HCT116 (cell line): ENCODE measurements at regions not wholly inside any gene's neighbourhood (a gene's known extent, or its start where the extent isn't known, plus 50 kb on each side); places are given as distances from the start of the nearest gene placed in this dataset.

Experiments used
- ATAC-seq: fragments of 200-7000 bp; cut with Tn5 transposase; 2 replicates; pipeline ENCODE4 v1.9.1; 2020; ENCODE audit warnings: mild to moderate bottlenecking, moderate library complexity
- BruUV-seq: library from RNA; stranded (reverse); fragments of 400-500 nt; replicated peaks from 2 replicates; lab custom pipeline; 2021; lab: Mats Ljungman, UMichigan
- CTCF ChIA-PET: fragments of 300-600 bp; sonication (Branson Sonifier 250); formaldehyde crosslinking; loops from one replicate; lab custom pipeline; 2021; ENCODE audit warnings: antibody characterized with exemption; lab: Charles Lee
- POLR2A ChIA-PET: fragments of 300-600, 350-600 bp; sonication (Branson Sonifier 250); formaldehyde crosslinking; loops from one replicate; lab custom pipeline; 2021; ENCODE audit warnings: antibody characterized with exemption; lab: Charles Lee
- RAD21 ChIA-PET, 2 experiments: fragments of 300-600 bp; sonication (Branson Sonifier 250); formaldehyde crosslinking; loops; one replicate each; lab custom pipeline; 2023; ENCODE audit warnings: low total read pairs in 2 of 2; ENCODE audit not compliant: uncharacterized antibody in 2 of 2, unreplicated experiment in 2 of 2, low non-redundant PET in 1 of 2; lab: Charles Lee
- DNase-seq: peaks from one replicate; pipeline ENCODE4 v3.0.0-alpha.2; 2010; ENCODE audit warnings: low read depth, low spot score
- H2AFZ ChIP-seq: fragments of 200-600 bp; shearing (Covaris generic), sonication (generic); 2 replicates; pipeline ENCODE4 v1.6.1; 2017; ENCODE audit warnings: low read depth, mixed run types, mixed read lengths, antibody characterized with exemption, low read length; ENCODE audit not compliant: poor library complexity, severe bottlenecking
- H3K27ac ChIP-seq: 2 replicates; pipeline ENCODE4 v1.5.1; 2012; ENCODE audit warnings: low read depth, low read length
- H3K27me3 ChIP-seq: fragments of 200-600 bp; sonication (generic); 2 replicates; pipeline ENCODE4 v1.6.1; 2016; ENCODE audit warnings: mixed run types, low read length, mixed read lengths; ENCODE audit not compliant: insufficient read depth
- H3K36me3 ChIP-seq, 2 experiments: fragments of 200-500 bp in 1 of 2; fragments of 200-600 bp in 1 of 2; sonication (Bioruptor generic) in 1 of 2; sonication (generic) in 1 of 2; 2 replicates each; pipeline versions ENCODE4 v1.5.1 to v1.6.1; 2014 to 2016; ENCODE audit warnings: low read length in 2 of 2, inconsistent platforms in 1 of 2, mixed read lengths in 1 of 2, mixed run types in 1 of 2; ENCODE audit not compliant: insufficient read depth in 2 of 2, control insufficient read depth in 1 of 2
- H3K4me1 ChIP-seq, 2 experiments: fragments of 200-600 bp in 1 of 2; sonication (generic) in 1 of 2; 2 replicates each; pipeline versions ENCODE4 v1.5.1 to v1.6.1; 2012 to 2017; ENCODE audit warnings: low read length in 2 of 2, inconsistent platforms in 1 of 2, mild to moderate bottlenecking in 1 of 2, mixed read lengths in 1 of 2, mixed run types in 1 of 2, moderate library complexity in 1 of 2; ENCODE audit not compliant: insufficient read depth in 2 of 2, control insufficient read depth in 1 of 2
- H3K4me2 ChIP-seq: fragments of 200-600 bp; sonication (generic); 2 replicates; pipeline ENCODE4 v1.6.1; 2017; ENCODE audit warnings: mixed run types, low read length, mixed read lengths
- H3K4me3 ChIP-seq, 2 experiments: fragments of 200-600 bp in 1 of 2; sonication (generic) in 1 of 2; replicated peaks in 1 of 2; 2 replicates each; pipeline ENCODE4 v1.5.1; 2011 to 2016; ENCODE audit warnings: low read length in 2 of 2, control low read depth in 1 of 2, low read depth in 1 of 2, mild to moderate bottlenecking in 1 of 2, mixed read lengths in 1 of 2, mixed run types in 1 of 2
- H3K79me2 ChIP-seq: fragments of 200-600 bp; sonication (generic); 2 replicates; pipeline ENCODE4 v1.6.1; 2017; ENCODE audit warnings: mild to moderate bottlenecking, mixed run types, low read length, moderate library complexity, mixed read lengths; ENCODE audit not compliant: insufficient read depth
- H3K9ac ChIP-seq: fragments of 200-600 bp; sonication (generic); 2 replicates; pipeline ENCODE4 v1.6.1; 2016; ENCODE audit warnings: low read length, mixed read lengths
- H3K9me2 ChIP-seq: fragments of 200-600 bp; sonication (generic), shearing (Covaris generic); 2 replicates; pipeline ENCODE4 v1.6.1; 2017; ENCODE audit warnings: mixed run types, mild to moderate bottlenecking, moderate library complexity; ENCODE audit not compliant: insufficient read depth
- H3K9me3 ChIP-seq, 2 experiments: fragments of 200-500 bp in 1 of 2; fragments of 200-600 bp in 1 of 2; sonication (Bioruptor generic) in 1 of 2; sonication (generic) in 1 of 2; 2 replicates each; pipeline ENCODE4 v1.6.1; 2014 to 2017; ENCODE audit warnings: low read length in 2 of 2, mixed read lengths in 2 of 2, inconsistent platforms in 1 of 2, low read depth in 1 of 2, mild to moderate bottlenecking in 1 of 2, mixed run types in 1 of 2, moderate library complexity in 1 of 2; ENCODE audit not compliant: control insufficient read depth in 1 of 2, insufficient read depth in 1 of 2
- H4K20me1 ChIP-seq: fragments of 200-600 bp; sonication (generic), shearing (Covaris generic); 2 replicates; pipeline ENCODE4 v1.6.1; 2017; ENCODE audit warnings: mixed run types, mild to moderate bottlenecking, moderate library complexity; ENCODE audit not compliant: insufficient read depth
- ATF3 ChIP-seq: IDR thresholded peaks from 2 replicates; pipeline ENCODE4 v1.6.1; 2012
- EZH2phosphoT487 ChIP-seq: fragments of 200-600 bp; IDR thresholded peaks from 2 replicates; pipeline ENCODE4 v1.6.1; 2018; ENCODE audit warnings: antibody characterized with exemption, borderline replicate concordance
- JUND ChIP-seq: IDR thresholded peaks from 2 replicates; pipeline ENCODE4 v1.6.1; 2012
- POLR2AphosphoS5 ChIP-seq: IDR thresholded peaks from 2 replicates; pipeline ENCODE4 v1.6.1; 2011; ENCODE audit warnings: mild to moderate bottlenecking, low read depth, low read length, moderate library complexity
- RAD21 ChIP-seq: IDR thresholded peaks from 2 replicates; pipeline ENCODE4 v1.6.1; 2012; ENCODE audit warnings: low read depth, mild to moderate bottlenecking
- REST ChIP-seq: IDR thresholded peaks from 2 replicates; pipeline ENCODE4 v1.6.1; 2012; ENCODE audit warnings: low read depth
- SP1 ChIP-seq: IDR thresholded peaks from 2 replicates; pipeline ENCODE4 v1.6.1; 2012; ENCODE audit warnings: low read depth
- SRF ChIP-seq: IDR thresholded peaks from 2 replicates; pipeline ENCODE4 v1.6.1; 2012; ENCODE audit warnings: low read depth
- ZBTB33 ChIP-seq: IDR thresholded peaks from 2 replicates; pipeline ENCODE4 v1.6.1; 2011; ENCODE audit warnings: mild to moderate bottlenecking, low read length, moderate library complexity; ENCODE audit not compliant: insufficient replicate concordance; ENCODE audit errors: extremely low read depth
- ZFX ChIP-seq: fragments of 450-650 bp; IDR thresholded peaks from 2 replicates; pipeline ENCODE4 v1.6.1; 2017
- intact Hi-C: fragments of 100-400 bp; cut with micrococcal nuclease; formaldehyde crosslinking; loops from 2 replicates; pipeline ENCODE4 v1.10.0; 2022

GRCh38 chr11:23574149-23574548 lies 713.9 kb upstream of the CCDC179 start:
- ATAC-seq = no peak
- no peaks in the 10 kb centered on the region for H4K20me1 ChIP-seq
- ChIA-PET CTCF (no interaction called here), RAD21 (no interaction called here), POLR2A (no interaction called here)
- no peak for TF ChIP-seq ZFX
- no peak for TF ChIP-seq REST
- TF ChIP-seq ZBTB33 = no peak
- TF ChIP-seq JUND = no peak
- TF ChIP-seq SP1 = no peak
- TF ChIP-seq POLR2AphosphoS5 = no peak
- TF ChIP-seq ATF3 = no peak
- no peak for TF ChIP-seq EZH2phosphoT487
- TF ChIP-seq SRF = no peak
- no peak for TF ChIP-seq RAD21
- no peak overlapping the region for H3K4me3 ChIP-seq
- BruUV-seq = no TSS peak
- H3K79me2 ChIP-seq = no peaks in the 10 kb centered on the region
- intact Hi-C loops = no loop called here
- no peak overlapping the region for H3K9ac ChIP-seq
- H3K36me3 ChIP-seq = no peaks in the 10 kb centered on the region
- no peak overlapping the region for H3K4me2 ChIP-seq
- no peaks in the 10 kb centered on the region for H3K4me1 ChIP-seq
- H2AFZ ChIP-seq = no peak overlapping the region
- H3K9me3 ChIP-seq = peaks cover 0 to 23% of the 10 kb centered on the region in 2 experiments
- no peaks in the 10 kb centered on the region for H3K27me3 ChIP-seq
- no peak overlapping the region for H3K27ac ChIP-seq
- no peaks in the 10 kb centered on the region for H3K9me2 ChIP-seq
- DNase-seq = no peak
